HAP-1 (cell line): ENCODE measurements at regions not wholly inside any gene's neighbourhood (a gene's known extent, or its start where the extent isn't known, plus 50 kb on each side); places are given as distances from the start of the nearest gene placed in this dataset.
"Not testable (repeated sequence)": the region's sequence is repeated elsewhere in the genome, so short reads cannot be mapped to it uniquely, and the experiment has no call there.

ENCODE experiments used
- DNase-seq, 2 experiments: peaks; one replicate each; pipeline ENCODE4 v3.0.0-alpha.2; 2016 to 2020; ENCODE audit warnings: low spot score in 2 of 2
- H3K27me3 ChIP-seq: fragments of 250-450 bp; sonication (Bioruptor Pico); 2 replicates; pipeline ENCODE4 v1.5.1; 2020; ENCODE audit warnings: low read depth, mild to moderate bottlenecking, moderate library complexity
- H3K36me3 ChIP-seq: fragments of 250-450 bp; sonication (Bioruptor Pico); replicated peaks from 2 replicates; pipeline ENCODE4 v1.5.1; 2020; ENCODE audit warnings: mild to moderate bottlenecking
- H3K4me1 ChIP-seq: fragments of 250-450 bp; sonication (Bioruptor Pico); 2 replicates; pipeline ENCODE4 v1.5.1; 2020; ENCODE audit warnings: mild to moderate bottlenecking
- H3K4me3 ChIP-seq: fragments of 250-450 bp; sonication (Bioruptor Pico); 2 replicates; pipeline ENCODE4 v1.5.1; 2020; ENCODE audit warnings: mild to moderate bottlenecking, moderate library complexity
- H3K9me3 ChIP-seq: fragments of 250-450 bp; sonication (Bioruptor Pico); 2 replicates; pipeline ENCODE4 v1.5.1; 2020; ENCODE audit warnings: mild to moderate bottlenecking, moderate library complexity
- in situ Hi-C: fragments of 300-500 bp; cut with MboI; formaldehyde crosslinking; loops from 3 replicates; pipeline ENCODE4 v1.14.3; 2020; ENCODE audit warnings: low sequenced_read_pairs, inconsistent platforms, mixed read lengths

DNA sequence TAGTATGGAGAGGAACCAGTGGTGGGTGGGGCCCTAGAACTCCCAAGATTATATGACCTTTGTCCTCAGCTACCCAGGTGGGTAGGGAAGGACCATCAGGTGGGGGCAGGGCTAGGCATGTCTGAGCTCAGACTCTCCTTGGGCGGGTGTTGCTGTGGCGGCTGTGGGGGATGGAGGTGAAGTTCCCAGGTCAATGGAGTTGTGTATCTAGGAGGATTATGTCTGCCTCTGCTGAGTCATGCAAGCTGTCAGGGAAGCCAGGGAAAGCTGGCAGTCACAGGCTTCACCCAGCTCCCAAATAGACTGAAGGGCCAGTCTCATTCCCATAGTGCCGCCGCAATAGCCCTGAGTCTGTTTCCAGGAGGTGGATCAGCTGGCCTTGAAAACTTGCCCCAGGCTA lies 139.7 kb upstream of the CFAP20DC start:
- no peaks in the 10 kb centered on the region for H3K36me3 ChIP-seq
- peaks cover 5% of the 10 kb centered on the region; the same call in 1 of the 2 replicates for H3K4me1 ChIP-seq
- DNase-seq = no peak
- no peak overlapping the region for H3K4me3 ChIP-seq
- in situ Hi-C loops = no loop called here
- H3K9me3 ChIP-seq = no peaks in the 10 kb centered on the region
- no peaks in the 10 kb centered on the region for H3K27me3 ChIP-seq

DNA sequence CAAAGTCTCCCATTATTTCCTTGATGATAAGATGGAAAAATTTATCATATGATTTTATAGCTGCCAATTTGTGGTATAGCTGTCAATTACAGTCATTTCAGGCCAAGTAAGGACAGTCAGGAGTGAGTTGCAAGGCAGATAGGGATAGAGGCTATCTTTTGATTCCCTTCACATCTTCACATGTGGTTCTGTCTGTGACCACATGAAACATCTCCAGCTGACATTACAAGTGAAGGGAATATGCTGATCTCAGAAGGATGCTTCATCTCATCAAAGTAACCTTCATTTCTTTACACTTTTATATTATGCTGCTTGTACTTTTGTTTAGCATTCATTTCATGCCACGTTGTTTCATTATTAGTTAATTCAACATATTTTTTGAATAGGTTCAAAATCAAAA lies 136.9 kb upstream of the CFAP20DC start:
- Histone ChIP-seq H3K4me3 (no peak overlapping the region), H3K4me1 (peaks cover 5% of the 10 kb centered on the region; the same call in 1 of the 2 replicates), H3K36me3 (no peaks in the 10 kb centered on the region), H3K27me3 (no peaks in the 10 kb centered on the region), H3K9me3 (no peaks in the 10 kb centered on the region)
- no peak for DNase-seq
- in situ Hi-C loops = no loop called here

DNA sequence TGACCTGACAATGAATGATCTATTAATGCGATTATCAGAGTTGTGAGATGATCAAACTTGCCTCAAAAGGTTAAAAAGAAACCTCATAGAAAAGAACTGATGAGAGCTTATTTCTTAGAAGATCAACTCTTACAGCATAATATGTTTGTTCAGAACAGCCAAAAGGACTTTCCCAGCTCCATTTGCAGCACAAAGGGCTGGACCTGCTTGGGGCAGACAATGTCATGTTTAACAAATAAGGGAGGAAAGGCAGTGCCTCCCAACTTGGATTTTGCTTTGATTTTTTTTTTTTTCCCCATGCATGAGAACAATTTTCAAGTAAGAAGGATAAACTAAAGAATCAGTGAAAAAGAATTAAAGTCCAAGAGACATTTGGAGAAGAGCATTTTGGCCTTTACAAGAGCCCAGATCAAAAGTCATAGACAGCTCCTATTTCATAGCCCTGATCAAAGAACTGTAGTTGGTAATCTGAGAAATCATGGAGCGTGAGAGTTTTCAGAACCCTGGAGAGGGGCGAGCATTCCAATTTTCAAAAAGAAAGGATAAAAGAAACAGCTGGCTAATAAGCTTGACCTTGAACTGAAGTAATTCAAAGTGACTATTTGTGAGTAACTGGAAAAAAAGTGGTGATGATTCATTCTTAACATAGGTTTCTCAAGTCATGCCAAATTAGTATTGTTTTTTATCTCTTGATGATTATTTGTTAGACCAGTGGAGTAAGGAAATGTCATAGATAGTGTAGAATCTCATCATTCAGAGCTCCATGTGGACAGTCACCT lies 136.0 kb upstream of the CFAP20DC start:
- Histone ChIP-seq H3K4me3 (no peak overlapping the region), H3K36me3 (no peaks in the 10 kb centered on the region), H3K9me3 (no peaks in the 10 kb centered on the region), H3K4me1 (peaks cover 5% of the 10 kb centered on the region; the same call in 1 of the 2 replicates), H3K27me3 (no peaks in the 10 kb centered on the region)
- in situ Hi-C loops = no loop called here
- peak; percentile 53 to 57 for DNase-seq

DNA sequence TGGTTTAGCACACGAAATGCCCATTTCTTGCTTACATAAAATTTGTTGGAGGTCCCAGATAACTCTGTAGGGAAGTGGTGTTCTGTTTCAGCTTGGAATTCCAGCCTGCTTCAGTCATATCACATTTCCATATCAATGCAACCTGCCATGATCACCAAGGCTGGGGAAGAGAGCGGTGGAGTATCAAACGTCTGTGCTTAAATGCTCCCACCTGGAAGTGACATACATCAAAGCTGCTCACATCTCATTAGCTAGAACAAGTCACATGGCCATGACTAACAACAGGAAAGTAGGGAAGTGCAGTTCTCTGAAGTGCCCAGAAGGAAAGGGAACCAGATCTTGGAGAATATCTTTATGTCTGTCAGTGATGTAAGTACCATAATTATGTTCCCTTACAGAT lies 130.2 kb upstream of the CFAP20DC start:
- peak in 1 of 2 experiments; percentile 8 for DNase-seq
- Histone ChIP-seq H3K4me1 (no peaks in the 10 kb centered on the region), H3K36me3 (no peaks in the 10 kb centered on the region), H3K27me3 (no peaks in the 10 kb centered on the region), H3K4me3 (no peak overlapping the region), H3K9me3 (no peaks in the 10 kb centered on the region)
- in situ Hi-C loops = no loop called here

DNA sequence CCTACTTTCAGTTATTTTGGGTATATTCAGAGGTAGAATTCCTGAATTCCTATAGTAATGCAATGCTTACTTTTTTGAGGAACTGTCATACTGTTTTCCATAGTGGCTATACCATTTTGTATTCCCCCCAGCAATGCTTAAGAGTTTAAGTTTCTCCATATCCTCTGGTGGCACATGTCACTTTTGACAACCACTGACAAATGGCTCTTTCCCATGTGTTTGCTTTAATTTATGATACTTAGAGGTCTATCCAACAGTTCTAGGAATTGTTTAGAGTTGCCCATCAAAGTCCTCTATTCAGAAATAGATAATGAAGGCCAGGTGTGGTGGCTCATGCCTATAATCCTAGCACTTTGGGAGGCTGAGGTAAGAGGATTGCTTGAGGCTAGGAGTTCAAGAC lies 128.9 kb upstream of the CFAP20DC start:
- in situ Hi-C loops = no loop called here
- Histone ChIP-seq H3K27me3 (0 out of 2 replicates have a peak, but pooled peaks cover 2% of the 10 kb centered on the region), H3K4me1 (no peaks in the 10 kb centered on the region), H3K9me3 (no peaks in the 10 kb centered on the region), H3K4me3 (no peak overlapping the region), H3K36me3 (no peaks in the 10 kb centered on the region)
- DNase-seq = no peak

DNA sequence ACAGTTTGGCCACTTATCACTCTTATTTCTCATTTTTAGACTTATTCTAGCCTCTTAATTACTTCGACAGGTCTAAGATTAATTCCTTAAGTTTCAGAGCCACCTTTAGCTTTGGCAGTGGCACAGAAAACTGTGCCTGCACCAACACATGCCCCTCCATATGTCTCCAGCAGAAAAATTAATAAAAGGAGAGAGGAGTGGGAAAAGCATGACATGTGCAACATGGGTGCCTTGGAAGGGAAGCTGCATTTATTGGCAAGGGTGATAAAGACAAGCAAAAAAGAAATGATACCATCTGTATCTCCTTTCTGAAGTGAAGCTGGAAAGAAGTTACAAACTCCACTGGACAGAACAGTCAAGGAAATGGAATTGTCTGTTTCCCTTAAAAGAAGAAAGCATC lies 121.7 kb upstream of the CFAP20DC start:
- H3K27me3 ChIP-seq = 0 out of 2 replicates have a peak, but pooled peaks cover 2% of the 10 kb centered on the region
- DNase-seq = no peak
- H3K4me3 ChIP-seq = no peak overlapping the region
- H3K9me3 ChIP-seq = no peaks in the 10 kb centered on the region
- no peaks in the 10 kb centered on the region for H3K36me3 ChIP-seq
- in situ Hi-C loops = no loop called here
- no peaks in the 10 kb centered on the region for H3K4me1 ChIP-seq

DNA sequence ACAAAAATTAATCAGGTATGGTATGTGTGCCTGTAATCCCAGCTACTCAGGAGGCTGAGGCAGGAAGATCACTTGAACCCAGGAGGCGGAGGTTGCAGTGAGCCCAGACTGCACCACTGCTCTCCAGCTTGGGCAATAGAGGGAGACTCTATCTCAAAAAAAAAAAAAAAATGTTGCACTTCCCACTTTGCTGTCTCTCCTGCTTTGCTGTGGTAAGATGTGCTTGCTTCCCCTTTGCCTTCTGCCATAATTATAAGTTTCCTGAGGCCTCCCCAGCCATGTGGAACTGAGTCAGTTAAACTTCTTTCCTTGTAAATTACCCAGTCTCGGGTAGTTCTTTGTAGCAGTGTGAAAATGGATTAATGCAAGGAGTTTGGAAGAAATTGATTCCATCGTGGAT lies 120.3 kb upstream of the CFAP20DC start:
- H3K9me3 ChIP-seq, H3K4me1 ChIP-seq, H3K4me3 ChIP-seq, H3K36me3 ChIP-seq, DNase-seq, in situ Hi-C loops, H3K27me3 ChIP-seq: not testable (repeated sequence)

DNA sequence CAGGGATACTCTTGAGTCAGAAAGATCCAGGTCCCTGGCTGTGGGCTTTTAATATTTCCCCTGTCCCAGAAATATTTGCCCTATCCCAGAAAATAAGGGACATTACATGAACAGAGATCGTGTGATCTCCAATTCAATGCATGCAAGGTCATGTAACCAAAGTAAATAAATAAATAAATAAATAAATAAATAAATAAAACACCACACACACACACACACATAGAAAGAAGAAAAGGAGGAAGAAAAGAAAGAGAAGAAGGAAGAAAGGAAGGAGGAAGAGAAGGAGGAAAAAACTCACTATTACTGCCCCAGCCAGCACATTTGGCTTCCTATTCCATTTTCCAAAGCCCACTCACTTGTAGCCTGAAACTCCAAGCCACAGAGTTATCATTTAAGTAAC lies 117.9 kb upstream of the CFAP20DC start:
- in situ Hi-C loops = no loop called here

DNA sequence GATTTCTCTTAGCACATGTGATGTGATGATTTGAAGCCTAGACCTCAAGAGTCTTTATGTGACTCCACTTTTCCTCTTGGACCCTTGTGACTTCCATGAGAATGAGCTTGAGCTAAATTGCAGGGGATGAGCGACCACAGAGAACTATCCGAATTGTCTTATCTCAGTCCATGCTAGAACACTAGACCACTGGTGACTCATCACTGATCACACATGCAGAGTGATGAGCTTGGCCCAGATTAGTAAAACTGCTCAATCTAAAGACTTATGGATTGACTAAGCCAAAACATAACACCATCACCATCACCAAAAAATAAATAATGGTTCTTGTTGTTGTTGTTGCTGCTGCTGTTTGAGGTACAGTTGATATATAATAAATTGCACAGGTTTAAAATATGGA lies 114.1 kb upstream of the CFAP20DC start:
- no peak for DNase-seq
- no peaks in the 10 kb centered on the region for H3K4me1 ChIP-seq
- no peak overlapping the region for H3K4me3 ChIP-seq
- H3K9me3 ChIP-seq = no peaks in the 10 kb centered on the region
- H3K27me3 ChIP-seq = no peaks in the 10 kb centered on the region; the same call in 1 of the 2 replicates
- H3K36me3 ChIP-seq = no peaks in the 10 kb centered on the region
- in situ Hi-C loops = no loop called here

More for the DNA sequence above, 117.9 kb upstream of the CFAP20DC start:
- no peaks in the 10 kb centered on the region for H3K27me3 ChIP-seq
- no peak for DNase-seq
- no peak overlapping the region for H3K4me3 ChIP-seq
- no peaks in the 10 kb centered on the region for H3K4me1 ChIP-seq
- H3K36me3 ChIP-seq = no peaks in the 10 kb centered on the region
- no peaks in the 10 kb centered on the region for H3K9me3 ChIP-seq

DNA sequence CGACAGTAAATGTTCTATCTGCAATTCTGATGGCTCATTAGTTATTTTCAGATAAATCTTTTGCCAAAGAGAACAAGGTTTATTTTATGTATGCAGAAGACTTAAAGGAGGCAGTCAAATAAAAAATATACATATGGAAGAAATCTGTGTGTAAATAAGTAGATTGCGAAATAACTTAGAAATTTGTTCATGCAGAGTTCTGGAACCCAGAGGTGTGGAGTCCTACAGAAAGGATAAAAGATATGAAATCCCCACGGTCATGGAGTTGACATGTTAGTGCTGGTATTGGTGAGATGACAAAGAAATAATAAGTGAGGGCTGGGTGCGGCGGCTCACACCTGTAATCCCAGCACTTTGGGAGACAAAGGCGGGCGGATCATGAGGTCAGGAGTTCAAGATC lies 111.2 kb upstream of the CFAP20DC start:
- no peaks in the 10 kb centered on the region for H3K9me3 ChIP-seq

DNA sequence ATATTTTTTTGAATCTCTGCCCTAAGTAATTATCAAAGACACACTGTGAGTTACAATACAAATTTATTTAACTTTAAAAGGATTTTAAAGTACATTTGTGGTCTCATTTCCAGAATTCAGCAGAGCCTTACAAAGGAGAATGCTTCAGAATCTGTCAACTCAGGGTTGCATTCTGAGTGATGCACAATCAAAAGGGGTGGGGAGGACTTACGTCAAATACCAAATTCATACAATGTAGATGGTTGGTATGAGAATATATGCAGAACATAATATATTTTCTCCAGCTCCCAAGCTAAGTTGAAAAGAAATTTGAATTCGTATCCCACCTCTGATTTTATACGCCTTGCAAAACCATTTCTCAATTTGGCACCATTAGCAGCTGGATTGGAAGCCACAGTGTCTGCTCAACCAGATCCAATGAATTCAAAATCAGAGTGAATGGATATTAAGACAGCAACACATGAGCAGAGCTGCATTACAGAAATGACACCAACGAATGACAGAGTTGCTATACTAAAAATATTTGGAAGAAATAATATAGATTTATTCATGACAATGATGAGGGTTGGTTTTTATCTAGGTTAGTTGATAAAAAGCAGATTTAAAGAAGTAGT lies 110.4 kb upstream of the CFAP20DC start:
- DNase-seq = no peak
- Histone ChIP-seq H3K9me3 (no peaks in the 10 kb centered on the region), H3K36me3 (no peaks in the 10 kb centered on the region), H3K27me3 (no peaks in the 10 kb centered on the region; the same call in 1 of the 2 replicates), H3K4me1 (no peaks in the 10 kb centered on the region), H3K4me3 (no peak overlapping the region)
- in situ Hi-C loops = no loop called here

More for the DNA sequence above, 111.2 kb upstream of the CFAP20DC start:
- Histone ChIP-seq H3K27me3 (no peaks in the 10 kb centered on the region; the same call in 1 of the 2 replicates), H3K36me3 (no peaks in the 10 kb centered on the region), H3K4me1 (no peaks in the 10 kb centered on the region), H3K4me3 (no peak overlapping the region)
- in situ Hi-C loops = no loop called here
- no peak for DNase-seq

DNA sequence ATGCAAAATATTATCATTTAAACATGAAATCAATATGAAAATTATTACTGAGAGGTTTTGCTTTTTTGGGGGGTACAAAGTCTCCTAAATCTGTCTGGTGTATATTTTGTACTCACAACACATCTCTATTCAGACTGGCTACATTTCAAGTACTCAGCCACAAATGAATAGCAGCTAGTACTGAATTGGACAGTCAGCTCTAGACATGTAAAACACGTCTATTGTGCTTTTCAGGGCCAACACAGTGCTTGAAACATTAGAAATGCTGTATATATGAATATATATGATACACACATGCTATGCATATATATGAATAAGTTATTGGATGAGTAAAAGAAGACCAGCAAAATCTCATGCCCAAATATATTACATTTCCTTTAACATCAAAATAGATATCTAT lies 103.8 kb upstream of the CFAP20DC start:
- Histone ChIP-seq H3K4me3 (no peak overlapping the region), H3K9me3 (no peaks in the 10 kb centered on the region), H3K4me1 (no peaks in the 10 kb centered on the region), H3K36me3 (no peaks in the 10 kb centered on the region), H3K27me3 (no peaks in the 10 kb centered on the region)
- no peak for DNase-seq
- in situ Hi-C loops = no loop called here

DNA sequence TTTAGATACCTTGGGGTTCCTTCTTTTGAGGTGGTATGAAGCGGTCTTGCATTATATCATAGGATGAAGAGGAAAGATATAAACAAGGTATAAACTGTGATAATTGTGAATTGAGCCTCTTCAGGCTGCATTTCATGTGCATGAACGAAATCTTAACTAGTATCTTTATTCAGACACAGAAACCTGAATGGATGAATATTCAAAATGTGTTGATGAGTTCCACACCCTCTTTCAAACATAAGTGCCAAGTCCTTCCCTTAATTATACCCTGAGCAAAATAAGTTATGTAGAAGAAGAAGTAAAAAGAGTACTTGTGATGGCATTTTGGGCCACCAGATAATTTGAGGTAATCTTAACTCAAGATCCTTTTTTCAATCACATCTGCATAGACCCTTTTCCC lies 103.1 kb upstream of the CFAP20DC start:
- no peak for DNase-seq
- in situ Hi-C loops = no loop called here
- Histone ChIP-seq H3K4me3 (no peak overlapping the region), H3K9me3 (no peaks in the 10 kb centered on the region), H3K27me3 (no peaks in the 10 kb centered on the region), H3K36me3 (no peaks in the 10 kb centered on the region), H3K4me1 (no peaks in the 10 kb centered on the region)

DNA sequence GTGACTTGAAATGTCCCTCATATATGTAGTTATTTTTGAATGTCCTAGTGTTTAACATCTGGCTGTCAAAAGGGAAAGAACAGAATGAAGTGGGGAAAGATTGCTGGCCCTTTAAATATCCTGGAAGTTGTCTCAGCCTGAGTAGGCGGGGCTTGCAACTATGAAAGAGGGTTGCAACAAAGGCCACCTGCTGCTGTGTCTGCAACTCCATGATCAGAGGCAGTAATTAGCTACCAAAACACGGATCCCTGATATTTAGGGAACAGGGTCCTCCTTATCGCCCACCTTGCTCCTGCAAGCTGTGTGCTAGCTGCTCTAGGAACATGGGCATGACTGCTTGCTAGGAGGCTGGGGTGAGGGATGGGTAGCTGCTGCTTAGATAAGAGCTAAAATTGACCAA lies 100.2 kb upstream of the CFAP20DC start:
- no peaks in the 10 kb centered on the region for H3K36me3 ChIP-seq
- in situ Hi-C loops = no loop called here

More for the DNA sequence above, 100.2 kb upstream of the CFAP20DC start:
- H3K27me3 ChIP-seq = no peaks in the 10 kb centered on the region
- peak in 1 of 2 experiments; percentile 29 for DNase-seq
- no peaks in the 10 kb centered on the region for H3K9me3 ChIP-seq
- H3K4me1 ChIP-seq = no peaks in the 10 kb centered on the region
- H3K4me3 ChIP-seq = no peak overlapping the region
